ENCODE measurements at regions not wholly inside any gene's neighbourhood (a gene's known extent, or its start where the extent isn't known, plus 50 kb on each side); places are given as distances from the start of the nearest gene placed in this dataset.

GRCh38 chr17:13182450-13182849, 164.6 kb upstream of the ELAC2 start:
- no peak for TF ChIP-seq CTCF (IDR thresholded peaks at IDR 0.05)
- no peak overlapping the region for H3K27ac Mint-ChIP-seq

DNA sequence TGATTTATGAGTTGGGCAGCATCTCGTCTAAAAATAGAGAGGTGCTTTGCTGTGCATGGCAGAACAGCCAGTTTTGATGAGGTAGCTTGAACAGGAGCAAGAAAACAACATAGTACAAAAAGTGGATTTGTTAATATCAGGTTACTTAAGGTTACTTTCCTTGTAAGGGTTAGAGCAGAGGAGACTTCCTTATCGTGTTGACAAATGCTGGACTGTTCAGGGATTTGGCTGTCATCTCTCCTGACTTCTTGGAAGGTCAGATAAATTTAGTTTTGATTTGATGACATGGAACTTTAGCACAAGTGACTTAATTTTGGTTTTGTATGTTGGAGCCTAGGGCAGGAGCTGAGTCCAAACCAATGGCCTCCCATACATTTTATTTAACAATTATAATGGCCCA, 163.9 kb upstream of the ELAC2 start:
- intact Hi-C loops (cut with micrococcal nuclease) = loop anchor here (10.0 kb wide), 1 partner anchor 63 kb away; no protein-coding TSS in a partner anchor
- Histone ChIP-seq H3K4me3 (ENCODE audit: low read length) (no peak overlapping the region), H3K9me3 (ENCODE audit: control insufficient read depth, insufficient read depth, low read length) (no peaks in the 10 kb centered on the region), H3K4me1 (ENCODE audit: control insufficient read depth, insufficient read depth, low read length) (no peaks in the 10 kb centered on the region), H3K27me3 (ENCODE audit: control insufficient read depth, insufficient read depth, low read length) (no peaks in the 10 kb centered on the region), H3K27ac (ENCODE audit: low read length) (no peak overlapping the region), H3K36me3 (ENCODE audit: control insufficient read depth, insufficient read depth, low read length) (no peaks in the 10 kb centered on the region)
- TF ChIP-seq CTCF (IDR thresholded peaks at IDR 0.05) = no peak
- H3K9me3 Mint-ChIP-seq = peaks cover 6 to 8% of the 10 kb centered on the region in 2 donors
- no peaks in the 10 kb centered on the region for H3K27me3 Mint-ChIP-seq (ENCODE audit: low read depth in 2 of 2)
- DNase-seq (no peak), ATAC-seq (no peak)
- H3K36me3 Mint-ChIP-seq = no peaks in the 10 kb centered on the region
- 76% methylated on average over 2 of the region's 2 CpGs for WGBS (ENCODE audit: insufficient coverage)
- no peaks in the 10 kb centered on the region for H3K4me1 Mint-ChIP-seq
- no peak overlapping the region for H3K27ac Mint-ChIP-seq
- no peak overlapping the region for H3K4me3 Mint-ChIP-seq

More at GRCh38 chr17:13182450-13182849, 164.6 kb upstream of the ELAC2 start:
- Mint-ChIP-seq H3K4me3 (no peak overlapping the region), H3K9me3 (peaks cover 6 to 8% of the 10 kb centered on the region in 2 donors), H3K4me1 (no peaks in the 10 kb centered on the region), H3K27me3 (ENCODE audit: low read depth in 2 of 2) (no peaks in the 10 kb centered on the region), H3K36me3 (no peaks in the 10 kb centered on the region)
- Histone ChIP-seq H3K27me3 (ENCODE audit: control insufficient read depth, insufficient read depth, low read length) (no peaks in the 10 kb centered on the region), H3K4me1 (ENCODE audit: control insufficient read depth, insufficient read depth, low read length) (no peaks in the 10 kb centered on the region), H3K9me3 (ENCODE audit: control insufficient read depth, insufficient read depth, low read length) (no peaks in the 10 kb centered on the region), H3K36me3 (ENCODE audit: control insufficient read depth, insufficient read depth, low read length) (no peaks in the 10 kb centered on the region), H3K27ac (ENCODE audit: low read length) (no peak overlapping the region), H3K4me3 (ENCODE audit: low read length) (no peak overlapping the region)
- intact Hi-C loops (cut with micrococcal nuclease) = loop anchor here (10.0 kb wide), 1 partner anchor 62 kb away; no protein-coding TSS in a partner anchor
- DNase-seq (no peak), ATAC-seq (no peak)

DNA sequence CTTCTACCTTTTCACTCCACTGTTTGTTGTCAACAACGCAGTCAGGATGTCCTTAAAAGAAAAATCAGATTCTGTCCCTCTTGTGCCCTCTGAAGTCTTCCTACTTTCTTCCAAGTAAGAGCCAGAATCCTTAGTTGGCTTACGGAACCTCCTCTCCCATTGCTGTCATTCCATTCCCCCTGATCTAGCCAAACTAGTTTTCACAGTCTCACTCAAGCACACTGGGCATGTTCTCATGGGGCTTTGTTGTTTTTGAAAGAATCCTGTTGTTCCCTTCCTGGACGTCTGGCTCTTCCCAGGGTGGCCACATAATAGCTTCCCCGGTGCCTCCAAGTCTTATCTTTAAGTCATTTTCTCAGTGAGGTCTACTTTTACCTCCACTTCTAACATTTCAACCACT, 158.6 kb upstream of the ELAC2 start:
- Histone ChIP-seq H3K27me3 (ENCODE audit: control insufficient read depth, insufficient read depth, low read length) (no peaks in the 10 kb centered on the region), H3K27ac (ENCODE audit: low read length) (no peak overlapping the region), H3K4me3 (ENCODE audit: low read length) (no peak overlapping the region), H3K36me3 (ENCODE audit: control insufficient read depth, insufficient read depth, low read length) (no peaks in the 10 kb centered on the region), H3K9me3 (ENCODE audit: control insufficient read depth, insufficient read depth, low read length) (peaks cover 5% of the 10 kb centered on the region), H3K4me1 (ENCODE audit: control insufficient read depth, insufficient read depth, low read length) (no peaks in the 10 kb centered on the region)
- no peak for TF ChIP-seq CTCF (IDR thresholded peaks at IDR 0.05)
- H3K4me3 Mint-ChIP-seq = no peak overlapping the region
- ATAC-seq = no peak
- intact Hi-C loops (cut with micrococcal nuclease) = no loop called here
- WGBS (ENCODE audit: insufficient coverage) = 53% methylated on average over 4 of the region's 4 CpGs
- H3K4me1 Mint-ChIP-seq = no peaks in the 10 kb centered on the region
- no peaks in the 10 kb centered on the region for H3K27me3 Mint-ChIP-seq (ENCODE audit: low read depth in 2 of 2)
- peaks cover 10 to 16% of the 10 kb centered on the region in 2 donors for H3K9me3 Mint-ChIP-seq
- DNase-seq = no peak
- H3K36me3 Mint-ChIP-seq = peaks cover 1% of the 10 kb centered on the region
- H3K27ac Mint-ChIP-seq = no peak overlapping the region

- Histone ChIP-seq H3K36me3 (ENCODE audit: control insufficient read depth, insufficient read depth, low read length) (no peaks in the 10 kb centered on the region), H3K9me3 (ENCODE audit: control insufficient read depth, insufficient read depth, low read length) (peaks cover 5% of the 10 kb centered on the region), H3K27ac (ENCODE audit: low read length) (no peak overlapping the region), H3K27me3 (ENCODE audit: control insufficient read depth, insufficient read depth, low read length) (no peaks in the 10 kb centered on the region), H3K4me3 (ENCODE audit: low read length) (no peak overlapping the region), H3K4me1 (ENCODE audit: control insufficient read depth, insufficient read depth, low read length) (no peaks in the 10 kb centered on the region)
- no peak for TF ChIP-seq CTCF (IDR thresholded peaks at IDR 0.05)
- no peak overlapping the region for H3K4me3 Mint-ChIP-seq
- peaks cover 22% of the 10 kb centered on the region for H3K36me3 Mint-ChIP-seq
- DNase-seq = no peak
- H3K4me1 Mint-ChIP-seq = no peaks in the 10 kb centered on the region
- no peaks in the 10 kb centered on the region for H3K27me3 Mint-ChIP-seq (ENCODE audit: low read depth in 2 of 2)
- H3K27ac Mint-ChIP-seq = no peak overlapping the region
- ATAC-seq = no peak
- intact Hi-C loops (cut with micrococcal nuclease) = loop anchor here (2.0 kb wide), 1 partner anchor 13 kb away; no protein-coding TSS in a partner anchor
- peaks cover 10 to 21% of the 10 kb centered on the region in 2 donors for H3K9me3 Mint-ChIP-seq
- 100% methylated on average over 1 of the region's 1 CpG for WGBS (ENCODE audit: insufficient coverage)
Observed at GRCh38 chr17:13171790-13172189, 154.0 kb upstream of the ELAC2 start.

Measured in natural killer cell (primary cell).